ENCODE measurements at regions not wholly inside any gene's neighbourhood (a gene's known extent, or its start where the extent isn't known, plus 50 kb on each side); places are given as distances from the start of the nearest gene placed in this dataset.

- no peak for TF ChIP-seq EZH2phosphoT487 (IDR thresholded peaks at IDR 0.05; ENCODE audit: low read depth, severe bottlenecking, unreplicated experiment)
- no peak for TF ChIP-seq CTCF (IDR thresholded peaks at IDR 0.05; ENCODE audit: poor library complexity)
- TF ChIP-seq EZH2 (IDR thresholded peaks at IDR 0.05; ENCODE audit: borderline replicate concordance) = no peak
Measured at GRCh38 chr4:155042014-155042413, 166.4 kb upstream of the NPY2R start.

Data from hepatocyte (in vitro differentiated cells).